ENCODE measurements at regions not wholly inside any gene's neighbourhood (a gene's known extent, or its start where the extent isn't known, plus 50 kb on each side); places are given as distances from the start of the nearest gene placed in this dataset.

DNA sequence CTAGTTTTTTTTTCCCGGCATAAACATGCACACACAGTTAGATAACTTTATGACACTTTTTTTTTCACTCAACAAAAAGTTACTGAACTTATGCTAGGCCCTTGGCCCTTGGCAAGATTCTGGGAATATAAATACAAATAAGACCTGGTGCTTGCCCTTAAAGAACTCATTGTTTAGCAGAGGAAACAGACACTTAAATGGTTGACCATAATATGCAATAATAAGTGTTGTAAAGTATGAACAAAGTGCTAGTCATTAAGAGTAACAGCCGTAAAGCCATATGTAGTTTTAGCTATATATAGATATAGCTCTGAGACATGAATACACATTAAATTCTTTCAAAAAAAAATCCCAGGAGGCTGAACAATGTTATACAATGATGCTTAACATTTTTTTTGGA, 198.3 kb downstream of the CYYR1 start:
- Mint-ChIP-seq H3K4me1 (ENCODE audit: unreplicated experiment) (no peaks in the 10 kb centered on the region), H3K27me3 (peaks cover 4% of the 10 kb centered on the region), H3K27ac (no peak overlapping the region), H3K9me3 (no peaks in the 10 kb centered on the region), H3K36me3 (no peaks in the 10 kb centered on the region), H3K4me3 (no peak overlapping the region)
- TF ChIP-seq, protein P1, sequence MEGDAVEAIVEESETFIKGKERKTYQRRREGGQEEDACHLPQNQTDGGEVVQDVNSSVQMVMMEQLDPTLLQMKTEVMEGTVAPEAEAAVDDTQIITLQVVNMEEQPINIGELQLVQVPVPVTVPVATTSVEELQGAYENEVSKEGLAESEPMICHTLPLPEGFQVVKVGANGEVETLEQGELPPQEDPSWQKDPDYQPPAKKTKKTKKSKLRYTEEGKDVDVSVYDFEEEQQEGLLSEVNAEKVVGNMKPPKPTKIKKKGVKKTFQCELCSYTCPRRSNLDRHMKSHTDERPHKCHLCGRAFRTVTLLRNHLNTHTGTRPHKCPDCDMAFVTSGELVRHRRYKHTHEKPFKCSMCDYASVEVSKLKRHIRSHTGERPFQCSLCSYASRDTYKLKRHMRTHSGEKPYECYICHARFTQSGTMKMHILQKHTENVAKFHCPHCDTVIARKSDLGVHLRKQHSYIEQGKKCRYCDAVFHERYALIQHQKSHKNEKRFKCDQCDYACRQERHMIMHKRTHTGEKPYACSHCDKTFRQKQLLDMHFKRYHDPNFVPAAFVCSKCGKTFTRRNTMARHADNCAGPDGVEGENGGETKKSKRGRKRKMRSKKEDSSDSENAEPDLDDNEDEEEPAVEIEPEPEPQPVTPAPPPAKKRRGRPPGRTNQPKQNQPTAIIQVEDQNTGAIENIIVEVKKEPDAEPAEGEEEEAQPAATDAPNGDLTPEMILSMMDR (conservative IDR thresholded peaks at IDR 0.05), result no peak
- no peak for DNase-seq (ENCODE audit: extremely low spot score, unreplicated experiment)

DNA sequence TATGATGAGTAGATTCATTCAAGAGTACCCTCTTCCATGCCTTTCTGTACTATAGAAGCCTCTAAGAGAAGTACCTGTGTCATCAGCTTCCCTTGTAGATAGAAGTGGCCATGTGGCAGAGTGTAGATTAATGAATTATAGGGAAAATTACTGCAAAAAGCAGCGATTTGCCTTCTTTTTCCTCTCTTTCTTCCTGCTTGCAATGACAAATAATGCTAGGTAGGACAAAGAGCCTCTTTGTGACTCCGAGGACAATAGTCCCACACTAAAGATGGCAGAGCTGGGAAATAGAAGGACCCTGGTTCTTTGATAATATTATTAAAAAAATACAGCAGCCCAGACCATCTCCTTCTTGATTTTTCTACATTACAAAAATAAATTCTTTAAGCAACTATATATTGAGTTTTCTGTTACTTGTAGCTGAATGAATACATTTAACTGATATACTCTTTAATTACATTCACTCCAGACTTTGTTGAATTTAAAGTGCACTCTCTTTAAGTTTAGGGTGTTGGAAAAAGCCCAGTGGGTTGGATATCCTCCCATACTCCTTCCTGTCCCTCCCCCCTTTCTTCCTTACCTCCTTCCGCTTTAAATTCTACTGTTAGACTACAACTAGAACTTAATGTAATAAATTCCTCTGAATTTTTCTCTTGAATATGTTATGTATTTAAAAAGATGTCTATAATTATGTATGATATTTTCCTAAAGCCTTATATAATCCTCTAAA, 198.2 kb upstream of the APP start:
- Mint-ChIP-seq H3K9me3 (no peaks in the 10 kb centered on the region), H3K27me3 (no peaks in the 10 kb centered on the region)

DNA sequence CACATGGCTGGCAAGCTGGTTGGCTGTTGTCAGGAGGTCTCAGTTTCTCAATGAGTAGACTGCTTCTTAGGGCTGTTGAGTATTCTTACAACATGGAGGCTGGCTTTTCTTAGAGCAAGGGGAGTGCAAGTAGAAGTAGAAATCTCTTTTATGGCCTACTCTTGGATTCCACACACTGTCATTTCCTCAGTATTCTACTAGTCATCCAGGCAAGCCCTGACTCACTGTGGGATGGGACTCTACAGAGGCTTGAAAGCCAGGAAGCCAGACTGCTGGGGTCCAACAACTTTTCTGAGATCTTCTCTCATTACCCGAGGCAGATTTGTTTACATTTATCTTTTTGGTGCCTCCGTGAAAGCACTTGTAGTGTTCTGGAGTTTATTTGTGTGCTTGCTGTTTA, 196.2 kb upstream of the APP start:
- TF ChIP-seq, protein P1 (conservative IDR thresholded peaks at IDR 0.05), result no peak
- Mint-ChIP-seq H3K27ac (no peak overlapping the region), H3K27me3 (no peaks in the 10 kb centered on the region), H3K9me3 (no peaks in the 10 kb centered on the region), H3K4me3 (no peak overlapping the region), H3K4me1 (ENCODE audit: unreplicated experiment) (no peaks in the 10 kb centered on the region), H3K36me3 (no peaks in the 10 kb centered on the region)
- DNase-seq (ENCODE audit: extremely low spot score, unreplicated experiment), result no peak

More for the DNA sequence above, 198.2 kb upstream of the APP start:
- H3K4me1 Mint-ChIP-seq (ENCODE audit: unreplicated experiment), result no peaks in the 10 kb centered on the region
- TF ChIP-seq, protein P1 (conservative IDR thresholded peaks at IDR 0.05), result no peak
- no peak overlapping the region for H3K27ac Mint-ChIP-seq
- no peak for DNase-seq (ENCODE audit: extremely low spot score, unreplicated experiment)
- no peaks in the 10 kb centered on the region for H3K36me3 Mint-ChIP-seq
- no peak overlapping the region for H3K4me3 Mint-ChIP-seq

DNA sequence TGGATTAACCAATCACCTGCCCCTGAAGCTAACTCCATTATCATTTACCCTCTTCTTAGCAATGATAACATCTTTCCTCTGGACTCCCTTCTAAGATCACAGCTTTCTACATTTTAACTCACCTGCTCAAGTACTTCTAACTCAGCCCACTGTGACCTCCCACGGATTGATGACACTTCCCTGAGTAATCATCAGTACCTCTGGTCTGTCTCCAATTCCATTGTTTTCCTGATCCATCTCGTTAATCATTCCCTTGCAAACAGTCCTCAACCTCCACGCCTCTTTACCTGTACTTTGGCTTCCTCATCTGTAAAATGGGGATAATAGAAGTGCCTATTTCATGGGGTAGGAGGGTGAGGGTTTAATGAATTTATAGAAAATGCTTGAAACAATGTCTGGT, 195.3 kb upstream of the APP start:
- H3K4me1 Mint-ChIP-seq (ENCODE audit: unreplicated experiment), result no peaks in the 10 kb centered on the region
- no peaks in the 10 kb centered on the region for H3K27me3 Mint-ChIP-seq
- H3K27ac Mint-ChIP-seq, result no peak overlapping the region
- no peaks in the 10 kb centered on the region for H3K9me3 Mint-ChIP-seq
- no peak overlapping the region for H3K4me3 Mint-ChIP-seq
- no peak for DNase-seq (ENCODE audit: extremely low spot score, unreplicated experiment)
- no peaks in the 10 kb centered on the region for H3K36me3 Mint-ChIP-seq
- TF ChIP-seq, protein P1 (conservative IDR thresholded peaks at IDR 0.05), result no peak

DNA sequence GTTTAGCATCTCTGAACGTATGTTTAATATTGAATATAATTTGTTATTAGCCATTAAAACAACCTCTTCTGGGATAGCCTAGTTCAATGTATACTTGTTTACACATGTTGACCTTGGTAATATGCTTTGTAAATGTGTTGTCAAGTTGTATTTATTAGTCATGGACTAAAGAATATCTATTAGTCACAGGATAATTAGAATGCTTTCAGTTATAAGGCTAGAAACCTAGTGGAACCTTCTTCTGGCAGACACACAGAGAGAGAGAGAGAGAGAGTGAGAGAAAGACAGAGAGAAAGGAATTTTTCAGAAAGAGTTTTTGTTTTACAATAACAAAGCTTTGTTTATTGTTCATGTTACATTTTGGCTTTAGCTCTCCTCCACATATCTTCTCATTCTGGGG, 181.1 kb upstream of the APP start:
- no peak for DNase-seq (ENCODE audit: extremely low spot score, unreplicated experiment)
- H3K27me3 Mint-ChIP-seq, result no peaks in the 10 kb centered on the region
- no peak overlapping the region for H3K27ac Mint-ChIP-seq
- no peak overlapping the region for H3K4me3 Mint-ChIP-seq
- no peaks in the 10 kb centered on the region for H3K36me3 Mint-ChIP-seq
- H3K9me3 Mint-ChIP-seq, result peaks cover 6% of the 10 kb centered on the region
- no peaks in the 10 kb centered on the region for H3K4me1 Mint-ChIP-seq (ENCODE audit: unreplicated experiment)
- TF ChIP-seq, protein P1 (conservative IDR thresholded peaks at IDR 0.05), result no peak
